Naive thymus-derived CD8-positive, alpha-beta T cell (primary cell): ENCODE measurements at regions not wholly inside any gene's neighbourhood (a gene's known extent, or its start where the extent isn't known, plus 50 kb on each side); places are given as distances from the start of the nearest gene placed in this dataset.

Source experiments
- ATAC-seq, 2 donors: fragments of 150-1000 bp; cut with Tn5 transposase in 1 of 2; sonication (Bioruptor Pico), chemical (Tn5 transposase) in 1 of 2; 1 replicate in 1 of 2; 2 replicates in 1 of 2; pipeline ENCODE4 v1.10.0; 2021; ENCODE audit warnings: mild to moderate bottlenecking in 2 of 2, moderate library complexity in 2 of 2
- POLR2A ChIA-PET: fragments of 350-600 bp; sonication (Branson Sonifier 250); formaldehyde crosslinking; loops from one replicate; lab custom pipeline; 2021; ENCODE audit warnings: antibody characterized with exemption; lab: Charles Lee
- DNase-seq, 10 donors: peaks; one replicate each; pipeline versions ENCODE4 v3.0.0 to v3.0.0-alpha.2; 2020 to 2022
- H3K27ac Mint-ChIP-seq, 10 donors: one replicate each; pipeline ENCODE4 v1.8.0; 2020 to 2022; ENCODE audit warnings: mild to moderate bottlenecking in 10 of 10, mixed read lengths in 10 of 10, moderate library complexity in 4 of 10, inconsistent platforms in 1 of 10
- H3K27me3 Mint-ChIP-seq, 5 donors: one replicate each; pipeline ENCODE4 v1.8.0; 2021 to 2022; ENCODE audit warnings: mixed read lengths in 5 of 5
- H3K36me3 Mint-ChIP-seq, 3 donors: one replicate each; pipeline ENCODE4 v1.8.0; 2020 to 2022; ENCODE audit warnings: mixed read lengths in 3 of 3, mild to moderate bottlenecking in 2 of 3, inconsistent platforms in 1 of 3
- H3K4me1 Mint-ChIP-seq, 4 donors: one replicate each; pipeline ENCODE4 v1.8.0; 2021 to 2022; ENCODE audit warnings: mixed read lengths in 4 of 4
- H3K4me3 Mint-ChIP-seq, 10 donors: one replicate each; pipeline ENCODE4 v1.8.0; 2020 to 2022; ENCODE audit warnings: mild to moderate bottlenecking in 10 of 10, mixed read lengths in 10 of 10, moderate library complexity in 6 of 10, inconsistent platforms in 1 of 10
- H3K9me3 Mint-ChIP-seq, 9 donors: one replicate each; pipeline ENCODE4 v1.8.0; 2020 to 2022; ENCODE audit warnings: mixed read lengths in 9 of 9, mild to moderate bottlenecking in 3 of 9, inconsistent platforms in 1 of 9, moderate library complexity in 1 of 9

DNA sequence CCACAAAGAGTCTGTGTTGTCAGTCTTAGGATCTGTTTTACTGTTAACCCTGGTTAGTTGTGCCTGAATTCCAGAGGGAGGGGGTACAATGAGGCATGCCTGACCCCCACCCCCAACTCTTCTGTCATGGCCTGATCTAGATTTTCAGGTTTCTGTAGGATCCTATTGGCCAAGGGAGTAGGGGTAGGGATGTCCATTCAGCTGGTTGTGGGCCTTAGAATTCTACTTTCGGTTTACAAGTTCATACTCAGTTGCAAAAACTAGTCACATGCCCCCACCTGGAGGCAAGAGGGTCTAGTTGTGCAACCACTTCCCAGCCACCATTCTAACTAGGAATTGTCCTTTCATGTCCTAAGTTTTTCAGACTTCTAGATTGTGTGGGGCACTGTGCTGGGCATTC, 94.3 kb upstream of the MBNL2 start:
- no peak for DNase-seq
- H3K36me3 Mint-ChIP-seq, result no peaks in the 10 kb centered on the region
- peaks cover 9 to 22% (median 14%) of the 10 kb centered on the region in 5 donors for H3K27me3 Mint-ChIP-seq
- no peak overlapping the region for H3K27ac Mint-ChIP-seq
- H3K9me3 Mint-ChIP-seq, result no peaks in the 10 kb centered on the region
- no peak overlapping the region for H3K4me3 Mint-ChIP-seq
- ATAC-seq, result no peak
- H3K4me1 Mint-ChIP-seq, result no peaks in the 10 kb centered on the region
- POLR2A ChIA-PET, result no interaction called here

DNA sequence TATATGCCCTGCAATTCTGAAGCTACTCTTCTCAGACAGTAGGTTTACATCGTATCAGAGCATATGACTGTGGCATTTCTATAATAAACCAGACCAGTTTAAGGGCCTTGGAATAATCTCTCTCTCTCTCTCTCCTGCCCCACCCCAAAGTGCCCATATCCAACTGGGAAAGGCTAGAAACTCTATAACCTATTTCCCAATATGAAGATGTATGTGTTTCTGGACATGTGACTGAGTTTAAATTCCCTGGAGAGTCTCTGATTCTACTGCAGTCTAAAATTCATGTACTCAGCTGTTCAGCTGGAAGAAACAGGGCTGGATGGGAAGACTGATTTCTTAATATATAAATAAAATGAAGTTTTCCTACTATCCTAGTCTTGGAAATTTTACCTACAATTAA, 91.9 kb upstream of the MBNL2 start:
- POLR2A ChIA-PET, result interaction anchor here (1.0 kb wide), 1 partner anchor 80 kb away, joined by 6 read pairs; no protein-coding TSS in a partner anchor
- ATAC-seq (no peak), DNase-seq (no peak)
- peaks cover 2 to 13% (median 3%) of the 10 kb centered on the region in 5 donors for H3K27me3 Mint-ChIP-seq
- no peaks in the 10 kb centered on the region for H3K36me3 Mint-ChIP-seq
- H3K27ac Mint-ChIP-seq, result no peak overlapping the region
- H3K9me3 Mint-ChIP-seq, result no peaks in the 10 kb centered on the region
- H3K4me3 Mint-ChIP-seq, result no peak overlapping the region
- no peaks in the 10 kb centered on the region for H3K4me1 Mint-ChIP-seq

DNA sequence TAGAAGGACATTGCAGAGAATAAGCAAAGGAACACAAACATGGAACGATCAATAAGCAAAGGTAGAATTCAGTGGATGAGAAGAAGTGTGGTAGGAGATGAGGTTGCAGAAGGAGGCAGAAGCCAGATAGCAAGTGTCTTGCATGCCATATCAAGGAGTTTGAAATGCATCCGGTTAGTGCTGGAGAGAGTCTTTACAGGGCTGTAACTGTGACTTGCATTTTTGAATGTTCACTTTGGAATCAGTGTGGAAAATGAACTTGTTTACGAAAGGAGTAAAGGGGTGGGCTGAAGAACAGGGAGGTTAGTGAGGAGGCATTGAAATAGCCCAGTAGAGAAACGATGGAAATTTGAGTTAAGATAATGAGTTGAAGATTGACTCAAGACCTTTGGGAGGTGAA, 90.7 kb upstream of the MBNL2 start:
- no peak for DNase-seq
- H3K4me3 Mint-ChIP-seq, result no peak overlapping the region
- POLR2A ChIA-PET, result no interaction called here
- no peaks in the 10 kb centered on the region for H3K36me3 Mint-ChIP-seq
- peaks cover 0 to under 1% (median 0%) of the 10 kb centered on the region in 5 donors for H3K27me3 Mint-ChIP-seq
- no peaks in the 10 kb centered on the region for H3K4me1 Mint-ChIP-seq
- ATAC-seq, result no peak
- H3K27ac Mint-ChIP-seq, result no peak overlapping the region
- H3K9me3 Mint-ChIP-seq, result no peaks in the 10 kb centered on the region

DNA sequence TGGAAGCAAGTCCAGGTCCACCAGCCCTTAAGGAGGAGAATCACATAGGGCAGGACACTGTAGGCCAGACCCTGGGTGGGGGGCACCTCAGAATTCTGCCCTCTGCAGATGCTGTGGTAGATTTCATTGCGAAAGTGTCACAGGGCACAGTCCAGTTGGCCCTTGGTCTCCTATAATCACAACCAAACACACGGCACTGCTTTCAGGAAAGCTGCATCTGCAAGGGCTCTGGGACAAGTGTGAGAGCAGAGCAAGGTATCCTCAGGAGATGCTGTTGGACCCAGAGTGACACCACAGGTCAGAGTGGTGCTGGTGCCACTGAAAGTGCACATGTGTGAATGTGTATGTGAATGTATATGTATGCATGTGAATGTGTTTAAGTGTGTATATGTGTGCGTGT, 88.6 kb upstream of the MBNL2 start:
- Mint-ChIP-seq H3K27ac (no peak overlapping the region), H3K9me3 (no peaks in the 10 kb centered on the region), H3K4me3 (no peak overlapping the region), H3K4me1 (no peaks in the 10 kb centered on the region), H3K27me3 (peaks cover 0 to 1% (median 0%) of the 10 kb centered on the region in 5 donors), H3K36me3 (no peaks in the 10 kb centered on the region)
- no peak for DNase-seq
- POLR2A ChIA-PET, result interaction anchor here (0.6 kb wide), 1 partner anchor 10 kb away, joined by 6 read pairs; no protein-coding TSS in a partner anchor
- no peak for ATAC-seq

DNA sequence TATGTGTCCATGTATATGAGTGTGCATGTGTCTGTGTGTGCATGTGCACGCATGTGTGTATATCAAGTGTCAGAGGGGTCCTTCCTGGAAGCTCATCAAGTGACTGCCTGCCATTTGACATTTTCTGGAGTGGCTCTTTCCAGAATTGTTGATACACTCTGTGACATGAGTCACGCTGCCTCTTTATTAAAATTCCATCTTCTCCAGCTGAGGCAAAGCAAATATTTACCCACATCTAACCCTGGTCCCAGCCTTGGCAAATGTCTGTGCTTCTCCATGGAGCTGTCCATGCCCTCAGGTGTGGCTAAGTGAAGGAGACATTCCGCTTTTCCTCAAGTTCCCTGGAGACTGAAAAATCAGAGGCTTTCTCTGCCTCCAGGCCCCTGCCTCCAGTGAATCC, 88.2 kb upstream of the MBNL2 start:
- peaks cover 0 to 1% (median 0%) of the 10 kb centered on the region in 5 donors for H3K27me3 Mint-ChIP-seq
- POLR2A ChIA-PET, result no interaction called here
- H3K27ac Mint-ChIP-seq, result no peak overlapping the region
- no peaks in the 10 kb centered on the region for H3K4me1 Mint-ChIP-seq
- H3K4me3 Mint-ChIP-seq, result no peak overlapping the region
- H3K36me3 Mint-ChIP-seq, result no peaks in the 10 kb centered on the region
- ATAC-seq (no peak), DNase-seq (no peak)
- H3K9me3 Mint-ChIP-seq, result no peaks in the 10 kb centered on the region

DNA sequence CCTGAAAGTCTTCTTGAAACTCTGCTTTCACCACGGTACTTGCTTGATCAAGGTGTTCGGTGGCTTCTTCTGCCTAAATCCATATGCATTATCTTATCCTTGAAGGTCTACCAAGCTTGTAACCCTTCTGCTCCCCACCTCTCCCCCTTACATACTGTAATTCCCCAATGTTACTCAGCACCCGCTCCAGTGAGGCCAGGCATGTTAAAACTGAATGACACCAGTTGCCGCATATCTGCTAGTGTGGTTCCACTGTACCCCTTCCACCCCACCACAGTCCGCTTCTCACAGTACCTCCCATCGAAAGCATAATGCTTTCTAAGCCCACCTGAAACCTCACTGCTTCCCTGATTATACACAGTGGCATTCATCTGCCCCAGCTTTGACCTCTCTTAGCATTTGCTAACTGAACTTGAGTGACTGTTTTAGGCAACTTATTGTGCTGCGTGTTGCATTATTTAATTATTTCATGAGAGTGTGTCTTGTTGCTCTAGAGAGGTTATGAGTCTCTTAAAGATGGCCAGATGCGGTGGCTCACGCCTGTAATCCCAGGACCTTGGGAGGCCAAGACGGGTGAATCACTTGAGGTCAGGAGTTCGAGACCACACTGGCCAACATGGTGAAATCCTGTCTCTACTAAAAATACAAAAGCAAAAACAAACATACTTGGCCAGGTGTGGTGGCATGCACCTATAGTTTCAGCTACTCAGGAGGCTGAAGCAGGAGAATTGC, 87.6 kb upstream of the MBNL2 start:
- no peak overlapping the region for H3K4me3 Mint-ChIP-seq
- H3K27me3 Mint-ChIP-seq, result peaks cover 0 to 1% (median 0%) of the 10 kb centered on the region in 5 donors
- no peak overlapping the region for H3K27ac Mint-ChIP-seq
- ATAC-seq, result no peak
- POLR2A ChIA-PET, result no interaction called here
- no peaks in the 10 kb centered on the region for H3K9me3 Mint-ChIP-seq
- no peak for DNase-seq
- H3K36me3 Mint-ChIP-seq, result no peaks in the 10 kb centered on the region
- H3K4me1 Mint-ChIP-seq, result no peaks in the 10 kb centered on the region

DNA sequence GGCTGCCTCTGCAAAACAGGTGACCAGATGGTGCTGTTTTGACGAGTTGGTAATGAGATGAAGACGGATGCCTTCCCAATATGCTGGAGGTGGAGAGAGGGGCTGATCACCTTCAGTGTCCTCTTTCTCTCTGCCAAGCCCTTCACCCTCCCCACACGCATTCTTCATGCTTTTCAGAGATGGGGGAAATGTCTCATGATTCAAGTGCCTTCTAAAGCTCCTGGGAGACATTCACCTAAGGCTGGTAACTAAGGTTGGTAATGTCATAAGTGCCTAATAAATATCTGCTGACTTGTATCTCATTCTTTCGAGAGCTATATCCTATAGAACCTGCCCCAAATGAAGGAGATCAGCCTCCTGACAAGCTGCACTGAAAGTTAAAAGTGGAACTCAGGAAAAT, 86.2 kb upstream of the MBNL2 start:
- ATAC-seq, result no peak
- Mint-ChIP-seq H3K4me1 (no peaks in the 10 kb centered on the region), H3K4me3 (no peak overlapping the region), H3K27ac (no peak overlapping the region), H3K27me3 (peaks cover 0 to 12% (median 4%) of the 10 kb centered on the region in 5 donors), H3K36me3 (no peaks in the 10 kb centered on the region), H3K9me3 (no peaks in the 10 kb centered on the region)
- POLR2A ChIA-PET, result no interaction called here
- DNase-seq, result no peak

DNA sequence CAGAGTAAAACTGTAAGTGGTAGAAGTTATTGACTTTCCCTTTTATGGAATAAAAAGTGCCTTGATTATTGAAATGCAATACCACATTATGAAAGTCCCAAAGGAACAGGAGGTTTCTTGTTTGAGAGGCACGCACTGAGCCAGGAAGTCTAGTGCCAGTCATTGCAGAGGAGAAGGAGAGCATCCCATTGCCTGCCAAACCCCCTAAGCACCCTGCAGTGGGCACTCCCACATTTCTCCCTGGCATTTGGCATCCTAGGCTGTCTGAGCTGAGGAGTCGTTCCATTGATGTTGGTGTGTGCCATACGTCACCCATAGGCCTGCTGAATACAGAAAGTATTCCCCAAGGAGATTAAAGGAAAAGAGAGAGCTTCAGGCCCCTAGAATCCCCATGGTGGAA, 85.7 kb upstream of the MBNL2 start:
- no peak for DNase-seq
- no peaks in the 10 kb centered on the region for H3K36me3 Mint-ChIP-seq
- no peak overlapping the region for H3K27ac Mint-ChIP-seq
- H3K4me1 Mint-ChIP-seq, result peaks cover 0 to 2% (median 0%) of the 10 kb centered on the region in 4 donors
- H3K9me3 Mint-ChIP-seq, result no peaks in the 10 kb centered on the region
- ATAC-seq, result no peak
- peaks cover under 1 to 12% (median 4%) of the 10 kb centered on the region in 5 donors for H3K27me3 Mint-ChIP-seq
- POLR2A ChIA-PET, result no interaction called here
- no peak overlapping the region for H3K4me3 Mint-ChIP-seq

DNA sequence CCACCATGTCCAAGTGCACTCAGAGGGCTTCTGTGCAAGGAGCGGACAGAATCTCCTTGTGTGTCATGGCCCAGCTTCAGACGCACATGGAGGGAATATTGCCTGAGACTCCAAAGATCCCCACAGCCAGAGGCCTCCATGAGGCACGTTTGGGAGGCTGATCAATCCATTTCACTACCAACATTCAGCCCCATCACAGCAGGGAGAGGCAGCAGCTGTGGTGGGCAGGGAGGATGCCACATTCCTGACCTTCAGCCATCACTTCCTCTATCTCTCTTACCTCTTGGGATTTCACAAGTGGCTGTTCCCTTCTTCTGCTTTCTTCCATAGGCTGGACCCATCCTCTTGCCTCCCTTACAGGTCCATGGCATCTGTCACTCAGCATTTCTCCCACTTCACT, 82.4 kb upstream of the MBNL2 start:
- Mint-ChIP-seq H3K4me3 (no peak overlapping the region), H3K27me3 (peaks cover 3 to 12% (median 9%) of the 10 kb centered on the region in 5 donors), H3K4me1 (peaks cover 0 to 12% (median 1%) of the 10 kb centered on the region in 4 donors), H3K9me3 (no peaks in the 10 kb centered on the region), H3K27ac (no peak overlapping the region), H3K36me3 (no peaks in the 10 kb centered on the region)
- POLR2A ChIA-PET, result no interaction called here
- ATAC-seq (no peak), DNase-seq (no peak)

DNA sequence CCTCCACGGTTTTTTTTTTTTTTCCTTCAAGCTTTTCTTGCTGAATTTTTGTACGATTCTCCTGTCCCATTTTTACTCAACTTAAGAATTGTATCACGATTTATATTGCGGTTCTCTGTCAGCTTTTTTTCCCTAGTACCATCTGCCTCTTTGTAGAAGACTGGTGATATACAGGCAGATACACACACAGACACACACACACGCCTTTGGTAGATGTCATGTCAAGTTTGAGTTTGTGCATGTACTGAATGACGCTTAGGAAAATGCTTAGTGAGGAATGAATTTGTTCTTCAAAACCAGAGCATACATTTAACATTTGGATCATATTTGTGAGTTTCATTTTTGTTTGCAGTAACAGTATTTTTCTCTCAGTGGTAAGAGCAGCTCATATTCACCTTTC, 82.0 kb upstream of the MBNL2 start:
- Mint-ChIP-seq H3K9me3 (no peaks in the 10 kb centered on the region), H3K27me3 (peaks cover 4 to 12% (median 9%) of the 10 kb centered on the region in 5 donors), H3K27ac (no peak overlapping the region), H3K36me3 (no peaks in the 10 kb centered on the region), H3K4me3 (no peak overlapping the region), H3K4me1 (peaks cover 0 to 12% (median 1%) of the 10 kb centered on the region in 4 donors)
- ATAC-seq (no peak), DNase-seq (no peak)
- POLR2A ChIA-PET, result no interaction called here

DNA sequence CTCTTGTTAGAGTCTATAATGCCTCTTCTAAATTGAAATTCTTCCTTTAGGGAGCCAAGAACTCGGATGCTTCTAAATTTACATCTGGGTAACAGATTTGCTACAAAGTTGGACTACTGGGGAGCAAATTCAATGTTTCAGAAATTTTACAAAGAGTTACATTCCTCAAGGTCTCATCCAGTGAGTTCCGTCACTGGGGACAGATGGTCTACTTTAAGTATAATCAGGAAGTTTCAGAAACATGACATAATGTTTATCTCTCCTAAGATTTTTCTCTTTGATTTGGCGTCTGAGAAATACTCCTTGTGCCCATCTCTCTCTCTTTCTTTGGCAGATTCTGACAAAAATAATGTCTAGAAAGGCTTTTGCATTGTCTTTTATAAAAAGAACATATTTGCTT, 81.5 kb upstream of the MBNL2 start:
- Mint-ChIP-seq H3K4me3 (no peak overlapping the region), H3K4me1 (peaks cover 0 to 12% (median 1%) of the 10 kb centered on the region in 4 donors), H3K9me3 (peaks cover 0 to 1% (median 0%) of the 10 kb centered on the region in 9 donors), H3K36me3 (no peaks in the 10 kb centered on the region), H3K27ac (no peak overlapping the region), H3K27me3 (peaks cover 5 to 12% (median 9%) of the 10 kb centered on the region in 5 donors)
- POLR2A ChIA-PET, result no interaction called here
- DNase-seq (no peak), ATAC-seq (no peak)

DNA sequence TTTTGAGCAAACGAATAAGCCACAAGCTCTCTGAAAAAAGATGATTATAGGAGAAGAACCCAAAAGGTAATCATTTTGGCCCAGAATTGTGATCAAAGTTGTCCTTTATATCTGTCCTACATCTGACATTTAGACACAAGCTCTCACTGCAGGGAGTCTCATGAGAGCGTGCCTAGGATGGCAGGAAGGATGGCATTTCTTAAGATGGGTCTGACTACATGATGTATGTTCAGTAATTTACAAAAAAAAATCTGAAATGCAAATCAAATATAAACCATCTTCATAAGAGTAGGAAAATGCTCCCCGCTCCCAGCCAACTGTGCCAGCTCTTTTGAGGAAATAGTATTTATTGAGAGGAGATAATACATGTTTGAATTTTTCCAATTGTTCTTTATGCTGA, 81.0 kb upstream of the MBNL2 start:
- Mint-ChIP-seq H3K9me3 (peaks cover 0 to 3% (median 0%) of the 10 kb centered on the region in 9 donors), H3K4me1 (peaks cover 0 to 12% (median 1%) of the 10 kb centered on the region in 4 donors), H3K27ac (no peak overlapping the region), H3K27me3 (peaks cover 5 to 12% (median 9%) of the 10 kb centered on the region in 5 donors), H3K4me3 (no peak overlapping the region), H3K36me3 (no peaks in the 10 kb centered on the region)
- ATAC-seq (no peak), DNase-seq (no peak)
- POLR2A ChIA-PET, result no interaction called here

DNA sequence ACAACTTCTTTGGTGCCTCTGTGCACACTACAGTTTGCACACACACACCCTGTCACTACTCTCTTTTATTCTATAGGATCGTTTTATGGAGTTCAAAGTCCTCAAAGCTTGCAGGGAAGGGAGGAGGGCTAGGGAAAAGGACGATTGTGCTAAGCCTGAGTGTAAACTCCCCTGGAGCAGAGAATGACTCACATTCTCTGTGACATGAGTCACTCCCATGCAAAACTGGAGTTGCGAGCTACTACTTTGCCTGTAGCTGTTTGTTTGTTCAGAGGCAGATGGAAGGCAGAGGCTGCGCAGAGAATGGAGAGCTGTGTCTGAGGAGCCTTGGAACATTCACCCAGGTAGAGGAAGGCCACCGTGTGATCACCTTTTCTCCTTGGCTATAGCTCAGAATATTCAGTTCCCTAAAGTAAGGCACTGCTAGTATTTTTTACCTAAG, 80.5 kb upstream of the MBNL2 start:
- no peak for DNase-seq
- peaks cover 5 to 13% (median 10%) of the 10 kb centered on the region in 5 donors for H3K27me3 Mint-ChIP-seq
- H3K9me3 Mint-ChIP-seq, result peaks cover 0 to 3% (median 0%) of the 10 kb centered on the region in 9 donors
- H3K27ac Mint-ChIP-seq, result no peak overlapping the region
- no peak overlapping the region for H3K4me3 Mint-ChIP-seq
- POLR2A ChIA-PET, result no interaction called here
- peaks cover 0 to 12% (median 1%) of the 10 kb centered on the region in 4 donors for H3K4me1 Mint-ChIP-seq
- H3K36me3 Mint-ChIP-seq, result no peaks in the 10 kb centered on the region
- ATAC-seq, result no peak
